ENCODE measurements at regions not wholly inside any gene's neighbourhood (a gene's known extent, or its start where the extent isn't known, plus 50 kb on each side); places are given as distances from the start of the nearest gene placed in this dataset.

GRCh38 chr9:1434052-1434767 lies 384.1 kb downstream of the DMRT2 start:
- ATAC-seq, result peak in 1 of 2 experiments; percentile 62; a peak in 2 of 6 replicates
- ChIA-PET CTCF (no interaction called here), POLR2A (no interaction called here)
- no peak for FAIRE-seq
- no peak for TF ChIP-seq CHD2 (IDR thresholded peaks at IDR 0.05; ENCODE audit: low read length, partially characterized antibody)
- TF ChIP-seq SMC3 (IDR thresholded peaks at IDR 0.05), result no peak
- no peak for TF ChIP-seq HES2 (IDR thresholded peaks at IDR 0.05)
- no peak for TF ChIP-seq RAD21 (conservative IDR thresholded peaks at IDR 0.05 in 1 of 2, IDR thresholded peaks at IDR 0.05 in 1 of 2)
- TF ChIP-seq HOXB5 (CRISPR knock-in tag; IDR thresholded peaks at IDR 0.05), result no peak
- TF ChIP-seq NFE2L2 (conservative IDR thresholded peaks at IDR 0.05; ENCODE audit: low read length), result no peak
- TF ChIP-seq RNF2 (IDR thresholded peaks at IDR 0.05; ENCODE audit: borderline replicate concordance, low read depth), result no peak
- TF ChIP-seq, protein P1, sequence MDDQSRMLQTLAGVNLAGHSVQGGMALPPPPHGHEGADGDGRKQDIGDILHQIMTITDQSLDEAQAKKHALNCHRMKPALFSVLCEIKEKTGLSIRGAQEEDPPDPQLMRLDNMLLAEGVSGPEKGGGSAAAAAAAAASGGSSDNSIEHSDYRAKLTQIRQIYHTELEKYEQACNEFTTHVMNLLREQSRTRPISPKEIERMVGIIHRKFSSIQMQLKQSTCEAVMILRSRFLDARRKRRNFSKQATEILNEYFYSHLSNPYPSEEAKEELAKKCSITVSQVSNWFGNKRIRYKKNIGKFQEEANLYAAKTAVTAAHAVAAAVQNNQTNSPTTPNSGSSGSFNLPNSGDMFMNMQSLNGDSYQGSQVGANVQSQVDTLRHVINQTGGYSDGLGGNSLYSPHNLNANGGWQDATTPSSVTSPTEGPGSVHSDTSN (IDR thresholded peaks at IDR 0.05), result no peak
- no peak for TF ChIP-seq HEYL (CRISPR knock-in tag; IDR thresholded peaks at IDR 0.05)
- no peak for TF ChIP-seq CBX8 (IDR thresholded peaks at IDR 0.05)
- TF ChIP-seq NPAS2 (CRISPR knock-in tag; IDR thresholded peaks at IDR 0.05; ENCODE audit: borderline replicate concordance), result no peak
- TF ChIP-seq TP53 (CRISPR knock-in tag; IDR thresholded peaks at IDR 0.05), result no peak
- TF ChIP-seq, protein P2, sequence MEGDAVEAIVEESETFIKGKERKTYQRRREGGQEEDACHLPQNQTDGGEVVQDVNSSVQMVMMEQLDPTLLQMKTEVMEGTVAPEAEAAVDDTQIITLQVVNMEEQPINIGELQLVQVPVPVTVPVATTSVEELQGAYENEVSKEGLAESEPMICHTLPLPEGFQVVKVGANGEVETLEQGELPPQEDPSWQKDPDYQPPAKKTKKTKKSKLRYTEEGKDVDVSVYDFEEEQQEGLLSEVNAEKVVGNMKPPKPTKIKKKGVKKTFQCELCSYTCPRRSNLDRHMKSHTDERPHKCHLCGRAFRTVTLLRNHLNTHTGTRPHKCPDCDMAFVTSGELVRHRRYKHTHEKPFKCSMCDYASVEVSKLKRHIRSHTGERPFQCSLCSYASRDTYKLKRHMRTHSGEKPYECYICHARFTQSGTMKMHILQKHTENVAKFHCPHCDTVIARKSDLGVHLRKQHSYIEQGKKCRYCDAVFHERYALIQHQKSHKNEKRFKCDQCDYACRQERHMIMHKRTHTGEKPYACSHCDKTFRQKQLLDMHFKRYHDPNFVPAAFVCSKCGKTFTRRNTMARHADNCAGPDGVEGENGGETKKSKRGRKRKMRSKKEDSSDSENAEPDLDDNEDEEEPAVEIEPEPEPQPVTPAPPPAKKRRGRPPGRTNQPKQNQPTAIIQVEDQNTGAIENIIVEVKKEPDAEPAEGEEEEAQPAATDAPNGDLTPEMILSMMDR (IDR thresholded peaks at IDR 0.05), result no peak
- no peak for TF ChIP-seq EHF (CRISPR knock-in tag; IDR thresholded peaks at IDR 0.05)
- no peak for TF ChIP-seq POLR2AphosphoS2 (conservative IDR thresholded peaks at IDR 0.05; ENCODE audit: low read length)
- TF ChIP-seq CEBPB (IDR thresholded peaks at IDR 0.05), result no peak
- no peak for TF ChIP-seq SREBF2 (IDR thresholded peaks at IDR 0.05)
- TF ChIP-seq ESRRA (IDR thresholded peaks at IDR 0.05; ENCODE audit: borderline replicate concordance, low read length), result no peak
- TF ChIP-seq CBX2 (IDR thresholded peaks at IDR 0.05; ENCODE audit: borderline replicate concordance, low read depth), result no peak
- TF ChIP-seq E2F6 (IDR thresholded peaks at IDR 0.05; ENCODE audit: borderline replicate concordance, low read depth), result no peak
- no peaks in the 10 kb centered on the region for H3K4me1 ChIP-seq
- no peak overlapping the region for H3K4me3 ChIP-seq
- H3K27ac ChIP-seq, result no peak overlapping the region
- WGBS (ENCODE audit: missing lambda C conversion rate), result 3% methylated on average over 7 of the region's 7 CpGs
- no peak overlapping the region for H3K4me2 ChIP-seq
- no peaks in the 10 kb centered on the region for H3K9me3 ChIP-seq
- peak in 1 of 2 experiments; percentile 10 for DNase-seq (ENCODE audit: low read depth in 1 of 2, low spot score in 1 of 2)

GRCh38 chr9:1434811-1435210 lies 384.7 kb downstream of the DMRT2 start:
- H3K4me1 ChIP-seq, result no peaks in the 10 kb centered on the region
- ChIA-PET POLR2A (no interaction called here), CTCF (no interaction called here)
- H3K4me3 ChIP-seq, result no peak overlapping the region
- TF ChIP-seq CHD2 (IDR thresholded peaks at IDR 0.05; ENCODE audit: low read length, partially characterized antibody), result no peak
- no peak for TF ChIP-seq PHF8 (IDR thresholded peaks at IDR 0.05; ENCODE audit: borderline replicate concordance, low read depth)
- no peak for TF ChIP-seq NPAS2 (CRISPR knock-in tag; IDR thresholded peaks at IDR 0.05; ENCODE audit: borderline replicate concordance)
- TF ChIP-seq CBX2 (IDR thresholded peaks at IDR 0.05; ENCODE audit: borderline replicate concordance, low read depth), result no peak
- no peak for TF ChIP-seq POLR2A (IDR thresholded peaks at IDR 0.05; ENCODE audit: low read length)
- no peak for TF ChIP-seq FOXS1 (CRISPR knock-in tag; IDR thresholded peaks at IDR 0.05)
- TF ChIP-seq HEYL (CRISPR knock-in tag; IDR thresholded peaks at IDR 0.05), result no peak
- H3K9me3 ChIP-seq, result no peaks in the 10 kb centered on the region
- WGBS (ENCODE audit: missing lambda C conversion rate), result 5% methylated on average over 2 of the region's 2 CpGs
- no peak overlapping the region for H3K4me2 ChIP-seq
- ATAC-seq (no peak), FAIRE-seq (no peak), DNase-seq (ENCODE audit: low read depth in 1 of 2, low spot score in 1 of 2) (no peak)
- no peak overlapping the region for H3K27ac ChIP-seq

All from A549 (cell line).